Endothelial cell of umbilical vein (primary cell): ENCODE measurements at regions not wholly inside any gene's neighbourhood (a gene's known extent, or its start where the extent isn't known, plus 50 kb on each side); places are given as distances from the start of the nearest gene placed in this dataset.

Experiments used
- BruUV-seq: library from RNA; stranded (reverse); fragments of 400-500 nt; replicated peaks from 2 replicates; lab custom pipeline; 2021; lab: Mats Ljungman, UMichigan
- CTCF ChIA-PET: fragments of 300-600, 350-600 bp; sonication (Branson Sonifier 250); formaldehyde crosslinking; loops from one replicate; lab custom pipeline; 2021; ENCODE audit warnings: antibody characterized with exemption, inconsistent platforms; lab: Charles Lee
- POLR2A ChIA-PET: fragments of 300-600, 350-600 bp; sonication (Branson Sonifier 250); formaldehyde crosslinking; loops from one replicate; lab custom pipeline; 2021; ENCODE audit warnings: antibody characterized with exemption, inconsistent platforms; lab: Charles Lee
- DNase-seq: peaks from one replicate; pipeline ENCODE4 v3.0.0-alpha.2; 2011; ENCODE audit warnings: low read depth, low spot score
- FAIRE-seq: peaks from 2 replicates; lab custom pipeline; 2011; peaks lifted over from hg19 to GRCh38; lab: Jason Lieb, UNC
- H2AFZ ChIP-seq: 2 replicates; pipeline ENCODE4 v1.6.0; 2012; ENCODE audit warnings: low read depth, low read length, control low read depth, inconsistent platforms
- H3K27ac ChIP-seq: 2 replicates; pipeline ENCODE4 v1.5.1; 2011; ENCODE audit warnings: low read depth, mild to moderate bottlenecking, control low read depth, low read length, moderate library complexity; ENCODE audit not compliant: insufficient read depth
- H3K27me3 ChIP-seq, 2 experiments: 2 replicates each; pipeline versions ENCODE4 v1.6.0 to v1.6.1; 2011; ENCODE audit warnings: low read length in 2 of 2, mixed read lengths in 1 of 2; ENCODE audit not compliant: control insufficient read depth in 2 of 2, insufficient read depth in 2 of 2
- H3K36me3 ChIP-seq, 2 experiments: 2 replicates in 1 of 2; 3 replicates in 1 of 2; pipeline ENCODE4 v1.5.1; 2011; ENCODE audit warnings: low read length in 2 of 2, mild to moderate bottlenecking in 1 of 2, moderate library complexity in 1 of 2; ENCODE audit not compliant: control insufficient read depth in 2 of 2, insufficient read depth in 2 of 2; ENCODE audit errors: extremely low read depth in 1 of 2
- H3K4me1 ChIP-seq: 3 replicates; pipeline ENCODE4 v1.5.1; 2011; ENCODE audit warnings: mild to moderate bottlenecking, low read length; ENCODE audit not compliant: control insufficient read depth, insufficient read depth; ENCODE audit errors: extremely low read depth
- H3K4me2 ChIP-seq: 2 replicates; pipeline ENCODE4 v1.6.1; 2011; ENCODE audit warnings: low read length, control low read depth, mixed read lengths; ENCODE audit not compliant: insufficient read depth
- H3K4me3 ChIP-seq, 3 experiments: fragments of 200-600 bp in 1 of 3; sonication (generic), shearing (Covaris generic) in 1 of 3; replicated peaks in 1 of 3; 2 replicates each; pipeline ENCODE4 v1.5.1; 2011 to 2016; ENCODE audit warnings: control low read depth in 3 of 3, low read length in 3 of 3, mild to moderate bottlenecking in 2 of 3, inconsistent platforms in 1 of 3, low read depth in 1 of 3, moderate library complexity in 1 of 3; ENCODE audit not compliant: insufficient read depth in 1 of 3
- H3K79me2 ChIP-seq: 2 replicates; pipeline ENCODE4 v1.6.0; 2012; ENCODE audit warnings: low read length, inconsistent platforms; ENCODE audit not compliant: control insufficient read depth, insufficient read depth
- H3K9ac ChIP-seq: replicated peaks from 2 replicates; pipeline ENCODE3; 2011; ENCODE audit warnings: low read length, control low read depth; ENCODE audit not compliant: insufficient read depth; ENCODE audit errors: extremely low read depth
- H3K9me1 ChIP-seq: replicated peaks from 3 replicates; pipeline ENCODE4 v1.6.0; 2011; ENCODE audit warnings: mild to moderate bottlenecking, low read length; ENCODE audit not compliant: control insufficient read depth, insufficient read depth; ENCODE audit errors: extremely low read depth
- H3K9me3 ChIP-seq: replicated peaks from 2 replicates; pipeline ENCODE4 v1.5.1; 2012; ENCODE audit warnings: low read length, inconsistent platforms; ENCODE audit not compliant: control insufficient read depth, insufficient read depth
- H4K20me1 ChIP-seq: replicated peaks from 2 replicates; pipeline ENCODE3; 2011; ENCODE audit warnings: mild to moderate bottlenecking, low read length; ENCODE audit not compliant: control insufficient read depth, insufficient read depth; ENCODE audit errors: extremely low read depth
- CTCF ChIP-seq, 2 donors: IDR thresholded peaks; 1 replicate in 1 of 2; 2 replicates in 1 of 2; pipeline ENCODE4 v1.5.1; 2011; ENCODE audit warnings: low read length in 2 of 2, mild to moderate bottlenecking in 2 of 2, moderate library complexity in 2 of 2, control low read depth in 1 of 2, inconsistent platforms in 1 of 2, low read depth in 1 of 2; ENCODE audit not compliant: insufficient read depth in 1 of 2; ENCODE audit errors: extremely low read depth in 1 of 2
- FOS ChIP-seq: IDR thresholded peaks from 2 replicates; pipeline ENCODE4 v1.6.1; 2011; ENCODE audit warnings: mild to moderate bottlenecking, low read length, moderate library complexity, borderline replicate concordance; ENCODE audit not compliant: insufficient read depth
- GATA2 ChIP-seq: IDR thresholded peaks from 2 replicates; pipeline ENCODE4 v1.7.0; 2011; ENCODE audit warnings: low read depth, mild to moderate bottlenecking, moderate library complexity, mixed read lengths, low read length; ENCODE audit not compliant: insufficient read length, insufficient read depth
- JUN ChIP-seq: IDR thresholded peaks from 2 replicates; pipeline ENCODE4 v1.6.1; 2011; ENCODE audit warnings: borderline replicate concordance, low read depth; ENCODE audit not compliant: insufficient read length, insufficient read depth
- MAX ChIP-seq: IDR thresholded peaks from 2 replicates; pipeline ENCODE4 v1.6.1; 2011; ENCODE audit not compliant: insufficient read depth, insufficient read length
- POLR2A ChIP-seq: IDR thresholded peaks from 2 replicates; pipeline ENCODE4 v1.6.1; 2012; ENCODE audit warnings: low read depth, mild to moderate bottlenecking, control low read depth, low read length
- POLR2AphosphoS5 ChIP-seq: IDR thresholded peaks from 2 replicates; pipeline ENCODE4 v1.6.1; 2012; ENCODE audit warnings: low read depth, mild to moderate bottlenecking, control low read depth, low read length, moderate library complexity; ENCODE audit not compliant: insufficient read depth
- dilution Hi-C: fragments of 300-500 bp; cut with MboI; formaldehyde crosslinking; loops from one replicate; pipeline ENCODE4 v1.15.0; 2019; ENCODE audit warnings: low sequenced_read_pairs; ENCODE audit not compliant: extremely low pct_ligation_motif_present
- intact Hi-C: fragments of 100-400 bp; cut with micrococcal nuclease; formaldehyde crosslinking; loops from one replicate; pipeline ENCODE4 v1.10.0; 2022

GRCh38 chr1:4937876-4938534 lies 283.6 kb downstream of the AJAP1 start:
- H4K20me1 ChIP-seq: no peaks in the 10 kb centered on the region
- H3K4me2 ChIP-seq: no peak overlapping the region
- no peaks in the 10 kb centered on the region for H3K79me2 ChIP-seq
- H3K4me3 ChIP-seq: no peak overlapping the region
- H3K27me3 ChIP-seq: no peaks in the 10 kb centered on the region
- H3K9me1 ChIP-seq: no peaks in the 10 kb centered on the region
- FAIRE-seq: no peak
- dilution Hi-C loops (no loop called here), intact Hi-C loops (no loop called here)
- H3K9ac ChIP-seq: no peak overlapping the region
- POLR2A ChIA-PET: no interaction called here
- H2AFZ ChIP-seq: no peak overlapping the region
- CTCF ChIA-PET: no interaction called here
- no peaks in the 10 kb centered on the region for H3K4me1 ChIP-seq
- TF ChIP-seq GATA2 (no peak), CTCF (IDR thresholded peaks at IDR 0.05; ENCODE audit: extremely low read depth in 1 of 2, insufficient read depth in 1 of 2, low read depth in 1 of 2, low read length in 2 of 2) (no peak), MAX (no peak), FOS (no peak), POLR2A (no peak)
- H3K9me3 ChIP-seq: peaks cover 9% of the 10 kb centered on the region
- H3K36me3 ChIP-seq: no peaks in the 10 kb centered on the region
- no TSS peak for BruUV-seq
- no peak overlapping the region for H3K27ac ChIP-seq
- no peak for DNase-seq

- Histone ChIP-seq H3K27ac (no peak overlapping the region), H2AFZ (no peak overlapping the region), H3K4me3 (no peak overlapping the region), H3K36me3 (no peaks in the 10 kb centered on the region), H3K27me3 (no peaks in the 10 kb centered on the region), H3K79me2 (no peaks in the 10 kb centered on the region), H3K4me1 (no peaks in the 10 kb centered on the region), H3K9me3 (peaks cover 8% of the 10 kb centered on the region), H3K9ac (no peak overlapping the region), H3K9me1 (no peaks in the 10 kb centered on the region), H4K20me1 (no peaks in the 10 kb centered on the region), H3K4me2 (no peak overlapping the region)
- intact Hi-C loops: no loop called here
- POLR2A ChIA-PET: no interaction called here
- DNase-seq: no peak
- CTCF ChIA-PET: no interaction called here
- TF ChIP-seq POLR2AphosphoS5 (no peak), JUN (no peak), MAX (no peak), POLR2A (no peak)
- no peak for FAIRE-seq
- dilution Hi-C loops: no loop called here
- no TSS peak for BruUV-seq
Measured at GRCh38 chr1:4935807-4936206, 281.4 kb downstream of the AJAP1 start.
